Tibial nerve (tissue), 3 donors: ENCODE measurements at regions not wholly inside any gene's neighbourhood (a gene's known extent, or its start where the extent isn't known, plus 50 kb on each side); places are given as distances from the start of the nearest gene placed in this dataset.

Experiments used
- CTCF ChIP-seq, 5 experiments: fragments of 200-600 bp in 3 of 5; fragments of 450-650 bp in 2 of 5; sonication (generic) in 3 of 5; IDR thresholded peaks; one replicate each; pipeline ENCODE4 v1.5.1; 2016 to 2019; ENCODE audit warnings: antibody characterized with exemption in 5 of 5, mild to moderate bottlenecking in 3 of 5, moderate library complexity in 2 of 5
- POLR2A ChIP-seq, 2 donors: fragments of 450-650 bp; IDR thresholded peaks; one replicate each; pipeline ENCODE4 v1.6.1; 2017; ENCODE audit warnings: antibody characterized with exemption in 2 of 2, mild to moderate bottlenecking in 2 of 2, moderate library complexity in 2 of 2

GRCh38 chr5:54403885-54404416 lies 51.5 kb upstream of the HSPB3 start:
- TF ChIP-seq CTCF (IDR thresholded peaks at IDR 0.05) (no peak), POLR2A (IDR thresholded peaks at IDR 0.05) (no peak)
